NB4 (cell line): ENCODE measurements at regions not wholly inside any gene's neighbourhood (a gene's known extent, or its start where the extent isn't known, plus 50 kb on each side); places are given as distances from the start of the nearest gene placed in this dataset.

Experiments used
- DNase-seq: peaks from one replicate; pipeline ENCODE4 v3.0.0; 2010; ENCODE audit warnings: low read depth
- H3K4me3 ChIP-seq: one replicate; pipeline ENCODE4 v1.5.1; 2011; ENCODE audit warnings: mild to moderate bottlenecking, low read depth, low read length, moderate library complexity
- CTCF ChIP-seq: IDR thresholded peaks from one replicate; pipeline ENCODE4 v1.5.1; 2012; ENCODE audit warnings: low read depth, low read length
- MAX ChIP-seq: IDR thresholded peaks from 2 replicates; pipeline ENCODE4 v1.6.1; 2011; ENCODE audit warnings: low read depth, low read length
- MYC ChIP-seq: IDR thresholded peaks from 2 replicates; pipeline ENCODE4 v1.6.1; 2011; ENCODE audit warnings: low read depth, low read length
- POLR2A ChIP-seq: IDR thresholded peaks from 2 replicates; pipeline ENCODE4 v1.6.1; 2011; ENCODE audit warnings: mild to moderate bottlenecking; ENCODE audit not compliant: insufficient read length; ENCODE audit errors: extremely low read depth

- no peak for TF ChIP-seq CTCF
- TF ChIP-seq MYC = no peak
- TF ChIP-seq MAX = no peak
- TF ChIP-seq POLR2A = no peak
- no peak for DNase-seq
- no peak overlapping the region for H3K4me3 ChIP-seq
Observed at GRCh38 chr6:14038467-14039437, 78.8 kb upstream of the CD83 start.

- no peak for DNase-seq
- H3K4me3 ChIP-seq = no peak overlapping the region
- no peak for TF ChIP-seq MAX
- TF ChIP-seq POLR2A = no peak
- TF ChIP-seq MYC = no peak
- TF ChIP-seq CTCF = no peak
Observed at GRCh38 chr6:14040042-14040441, 77.5 kb upstream of the CD83 start.

- no peak overlapping the region for H3K4me3 ChIP-seq
- DNase-seq = peak; percentile 63
- peak; percentile 88 for TF ChIP-seq CTCF
- TF ChIP-seq MYC = peak; percentile 39
- TF ChIP-seq MAX = peak; percentile 45; the same call in 1 of the 2 replicates
- TF ChIP-seq POLR2A = no peak
Observed at GRCh38 chr6:14046476-14047068, 71.0 kb upstream of the CD83 start.

GRCh38 chr6:14047151-14047740 is 70.3 kb upstream of the CD83 start:
- no peak for TF ChIP-seq POLR2A
- TF ChIP-seq CTCF = no peak
- no peak for TF ChIP-seq MAX
- TF ChIP-seq MYC = no peak
- no peak overlapping the region for H3K4me3 ChIP-seq
- DNase-seq = no peak

- no peak for DNase-seq
- TF ChIP-seq MYC (no peak), CTCF (no peak)
- H3K4me3 ChIP-seq = no peak overlapping the region
Observed at GRCh38 chr6:14048837-14049236, 68.7 kb upstream of the CD83 start.
